ENCODE measurements at regions not wholly inside any gene's neighbourhood (a gene's known extent, or its start where the extent isn't known, plus 50 kb on each side); places are given as distances from the start of the nearest gene placed in this dataset.

DNA sequence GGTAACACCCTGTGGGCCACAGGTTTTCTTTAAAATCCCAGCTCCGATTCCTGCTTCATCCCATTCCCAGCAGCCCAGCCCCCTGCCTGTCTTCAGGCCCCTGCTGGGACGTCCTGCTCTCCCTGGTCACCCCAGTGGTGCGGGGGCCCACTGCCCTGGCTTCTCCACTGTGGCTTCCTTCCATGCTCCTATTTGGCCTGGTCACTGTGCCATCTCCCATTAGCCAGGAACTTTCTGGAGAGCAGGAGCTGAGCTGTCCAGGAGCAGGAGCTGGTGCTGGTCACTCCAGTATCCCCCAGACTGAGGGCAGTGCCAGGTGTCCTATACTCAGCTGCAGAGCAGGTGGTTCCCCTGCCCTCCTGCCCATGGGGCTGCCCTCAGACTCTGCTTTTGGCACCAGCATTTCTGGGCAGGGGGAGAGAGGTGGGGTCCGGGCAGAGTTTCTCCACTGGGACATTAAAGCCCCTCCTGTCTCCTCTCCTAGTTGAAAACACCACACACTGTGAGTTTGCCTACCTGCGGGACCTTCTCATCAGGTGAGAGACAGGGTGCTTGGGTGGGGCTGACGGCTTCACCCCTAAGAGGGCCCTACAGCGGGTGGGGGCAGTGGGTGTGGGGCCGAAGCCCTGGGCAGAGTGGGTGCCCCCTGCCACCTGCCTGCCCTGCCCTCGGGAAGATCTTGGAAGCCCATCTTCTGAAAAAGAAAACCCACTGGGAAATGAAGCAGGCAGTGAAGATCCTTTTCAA lies 356.2 kb downstream of the SEC14L1 start:
- no peak for TF ChIP-seq POLR2AphosphoS5 (IDR thresholded peaks at IDR 0.05)
- TF ChIP-seq POLR2A (IDR thresholded peaks at IDR 0.05; ENCODE audit: low read depth): no peak
- no peak for TF ChIP-seq CTCF (IDR thresholded peaks at IDR 0.05)
- TF ChIP-seq EP300 (IDR thresholded peaks at IDR 0.05): no peak
